GM12872 (cell line): ENCODE measurements at regions not wholly inside any gene's neighbourhood (a gene's known extent, or its start where the extent isn't known, plus 50 kb on each side); places are given as distances from the start of the nearest gene placed in this dataset.

ENCODE experiments used
- TF ChIP-seq, protein P1 (sequence below): IDR thresholded peaks from 3 replicates; pipeline ENCODE4 v1.5.1; 2011; ENCODE audit warnings: low read depth, mild to moderate bottlenecking, low read length, moderate library complexity; ENCODE audit not compliant: insufficient read depth

DNA sequence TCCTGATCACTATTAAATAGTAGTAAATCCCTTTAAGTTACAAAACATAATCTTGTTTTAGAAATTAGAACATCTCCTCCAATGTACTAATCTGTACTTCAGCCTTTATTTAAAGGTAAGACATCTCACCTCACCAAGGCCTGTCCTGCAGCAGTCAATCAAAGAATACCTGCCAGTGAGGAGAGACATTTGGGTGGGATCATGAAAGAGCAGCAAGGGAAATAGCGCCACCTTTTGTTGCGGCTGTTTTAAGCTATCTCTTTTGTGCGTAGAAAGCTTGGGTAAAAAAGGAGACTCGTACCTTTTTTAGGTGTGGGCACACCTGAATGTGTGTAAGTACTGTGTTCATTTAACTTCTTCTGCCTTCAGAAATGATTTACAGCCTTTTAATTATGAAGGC lies 117.8 kb upstream of the TMTC1 start:
- TF ChIP-seq, protein P1, sequence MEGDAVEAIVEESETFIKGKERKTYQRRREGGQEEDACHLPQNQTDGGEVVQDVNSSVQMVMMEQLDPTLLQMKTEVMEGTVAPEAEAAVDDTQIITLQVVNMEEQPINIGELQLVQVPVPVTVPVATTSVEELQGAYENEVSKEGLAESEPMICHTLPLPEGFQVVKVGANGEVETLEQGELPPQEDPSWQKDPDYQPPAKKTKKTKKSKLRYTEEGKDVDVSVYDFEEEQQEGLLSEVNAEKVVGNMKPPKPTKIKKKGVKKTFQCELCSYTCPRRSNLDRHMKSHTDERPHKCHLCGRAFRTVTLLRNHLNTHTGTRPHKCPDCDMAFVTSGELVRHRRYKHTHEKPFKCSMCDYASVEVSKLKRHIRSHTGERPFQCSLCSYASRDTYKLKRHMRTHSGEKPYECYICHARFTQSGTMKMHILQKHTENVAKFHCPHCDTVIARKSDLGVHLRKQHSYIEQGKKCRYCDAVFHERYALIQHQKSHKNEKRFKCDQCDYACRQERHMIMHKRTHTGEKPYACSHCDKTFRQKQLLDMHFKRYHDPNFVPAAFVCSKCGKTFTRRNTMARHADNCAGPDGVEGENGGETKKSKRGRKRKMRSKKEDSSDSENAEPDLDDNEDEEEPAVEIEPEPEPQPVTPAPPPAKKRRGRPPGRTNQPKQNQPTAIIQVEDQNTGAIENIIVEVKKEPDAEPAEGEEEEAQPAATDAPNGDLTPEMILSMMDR: no peak

DNA sequence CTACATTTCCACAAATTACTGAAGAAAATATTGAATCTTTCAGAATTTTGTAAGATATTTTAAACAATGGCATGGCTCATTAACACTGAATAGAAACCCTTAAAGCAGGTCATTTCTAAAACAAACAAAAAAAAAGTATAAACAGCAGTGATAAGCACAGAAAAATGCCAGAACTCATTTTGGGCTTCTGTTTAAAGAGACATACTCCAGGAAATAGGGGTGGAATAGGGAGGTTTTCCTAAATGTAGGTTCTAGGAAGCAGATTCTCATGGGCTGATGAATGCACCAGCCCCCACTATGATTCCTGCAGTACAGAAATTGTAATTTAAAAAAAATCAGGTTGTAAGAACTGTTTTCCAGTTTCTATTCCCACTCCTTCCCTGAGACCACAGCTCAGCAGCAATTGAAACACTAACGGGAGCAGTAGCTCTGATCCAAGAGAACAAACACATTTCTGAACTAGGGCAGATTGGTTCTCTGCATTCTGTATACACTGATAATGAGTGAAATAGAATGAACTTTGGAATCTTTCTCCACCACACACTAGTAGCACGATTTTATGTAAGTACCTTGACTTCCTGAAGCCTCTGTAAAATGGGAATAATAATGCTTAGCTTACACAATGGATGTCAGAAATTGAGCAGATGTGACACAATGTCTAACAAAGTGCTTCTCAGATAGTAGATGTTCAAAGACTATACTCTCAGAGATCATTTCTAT lies 115.6 kb upstream of the TMTC1 start:
- TF ChIP-seq, protein P1: no peak

DNA sequence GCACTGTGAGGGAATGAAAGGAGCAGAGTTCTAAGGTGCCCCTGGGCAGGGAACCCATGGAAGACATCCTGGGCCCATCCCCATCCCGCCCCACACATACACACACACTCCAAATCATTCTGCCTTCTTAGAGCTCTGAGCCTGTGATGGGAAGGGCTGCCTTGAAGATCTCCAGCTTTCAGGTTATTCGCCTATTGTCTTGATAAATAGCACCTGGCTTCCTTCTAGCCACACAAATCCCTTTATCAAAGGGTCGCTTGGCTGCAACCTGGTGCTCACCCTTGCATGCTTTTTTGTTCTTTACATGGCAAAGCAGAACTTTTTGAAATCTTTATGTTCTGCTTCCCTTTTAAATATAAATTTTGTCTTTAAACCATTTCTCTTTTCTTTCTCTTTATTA lies 112.2 kb upstream of the TMTC1 start:
- TF ChIP-seq, protein P1: no peak

DNA sequence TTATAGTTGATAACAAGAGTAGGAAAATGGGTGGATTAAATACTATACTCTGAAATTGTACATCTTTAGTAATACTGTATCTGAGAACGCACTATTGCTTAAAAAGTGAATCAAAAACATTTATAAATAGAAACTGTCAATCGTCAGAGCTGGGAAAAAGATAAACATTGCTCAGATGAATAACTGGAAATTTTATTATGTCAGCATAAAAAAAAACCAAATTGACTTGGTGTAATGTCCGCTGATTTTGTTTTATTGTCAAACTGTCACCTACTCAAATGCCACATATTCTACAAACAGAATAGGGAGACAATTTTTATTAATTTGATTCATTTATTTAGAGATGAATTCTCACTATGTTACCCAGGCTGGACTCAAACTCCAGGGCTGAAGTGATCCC lies 109.3 kb upstream of the TMTC1 start:
- TF ChIP-seq, protein P1: no peak

DNA sequence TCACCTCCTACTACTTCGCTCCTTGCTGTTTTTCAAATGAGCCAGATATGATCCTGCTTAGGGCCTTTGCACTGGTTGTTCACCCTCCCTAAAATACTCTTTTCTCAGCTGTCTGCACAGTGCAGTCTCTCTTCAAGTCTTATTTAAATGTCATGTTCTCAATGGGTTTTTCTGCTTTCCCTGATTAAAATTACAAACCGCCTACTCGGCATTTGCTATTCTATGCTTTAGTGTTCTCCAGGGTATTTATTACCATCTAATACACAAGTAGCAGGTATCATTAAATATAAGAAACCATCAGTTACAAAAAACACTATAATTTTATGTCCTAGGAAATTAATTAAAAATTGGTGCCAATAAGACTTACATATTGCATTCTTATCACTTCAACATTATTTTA lies 108.0 kb upstream of the TMTC1 start:
- TF ChIP-seq, protein P1: no peak

DNA sequence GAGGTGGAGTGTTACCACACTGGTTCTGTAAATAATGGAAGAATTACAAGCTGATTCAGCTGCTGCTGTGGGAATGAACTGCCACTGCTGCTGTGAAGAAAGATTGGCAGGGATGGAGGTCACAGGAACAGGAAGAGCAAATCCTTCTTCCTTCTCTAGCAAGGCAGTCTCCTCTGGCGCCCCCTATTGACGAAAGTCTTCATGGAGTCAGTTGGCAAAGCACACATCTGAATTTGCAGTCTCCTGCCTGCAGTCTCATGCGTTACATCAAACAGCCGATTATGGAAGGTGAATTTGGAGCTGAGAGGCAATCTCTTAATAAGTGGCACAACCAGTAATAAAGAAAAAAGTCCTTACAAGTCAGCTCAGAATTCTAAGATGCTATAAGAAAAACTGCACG lies 106.0 kb upstream of the TMTC1 start:
- TF ChIP-seq, protein P1: peak; percentile 63

DNA sequence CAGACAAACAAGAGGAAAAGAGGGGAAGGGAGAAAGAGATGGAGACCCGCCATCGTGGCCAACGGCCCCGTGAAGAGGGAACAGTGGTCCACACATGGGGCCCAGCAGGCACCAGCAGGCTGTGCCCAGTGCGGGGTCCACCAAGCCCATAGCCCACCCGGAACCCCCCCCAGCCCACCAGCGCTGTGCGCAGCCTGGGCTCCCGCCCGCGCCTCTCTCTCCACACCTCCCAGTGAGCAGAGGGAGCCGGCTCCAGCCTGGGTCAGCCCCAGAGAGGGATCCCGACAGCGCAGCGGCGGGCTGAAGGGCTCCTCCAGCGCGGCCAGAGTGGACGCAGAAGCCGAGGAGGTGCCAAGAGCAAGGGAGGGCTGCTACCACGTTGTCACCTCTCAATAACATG lies 105.0 kb upstream of the TMTC1 start:
- TF ChIP-seq, protein P1: no peak
